Neuronal stem cell (in vitro differentiated cells): ENCODE measurements at regions not wholly inside any gene's neighbourhood (a gene's known extent, or its start where the extent isn't known, plus 50 kb on each side); places are given as distances from the start of the nearest gene placed in this dataset.
"Not testable (repeated sequence)": the region's sequence is repeated elsewhere in the genome, so short reads cannot be mapped to it uniquely, and the experiment has no call there.

Experiments used
- DNase-seq: peaks from one replicate; pipeline ENCODE4 v3.0.0-alpha.2; 2013; ENCODE audit warnings: low spot score
- H2AFZ ChIP-seq: one replicate; pipeline ENCODE4 v1.6.1; 2013; ENCODE audit warnings: mild to moderate bottlenecking, low read length, inconsistent platforms
- H2AK5ac ChIP-seq: 2 replicates; pipeline ENCODE4 v1.6.1; 2013; ENCODE audit warnings: low read depth, mild to moderate bottlenecking, inconsistent platforms, low read length, moderate library complexity, mixed read lengths
- H2BK120ac ChIP-seq: 2 replicates; pipeline ENCODE4 v1.6.1; 2013; ENCODE audit warnings: low read depth, mild to moderate bottlenecking, inconsistent platforms, low read length, moderate library complexity, mixed read lengths
- H2BK12ac ChIP-seq: one replicate; pipeline ENCODE4 v1.6.1; 2013; ENCODE audit warnings: low read length, inconsistent platforms
- H2BK15ac ChIP-seq: 2 replicates; pipeline ENCODE4 v1.6.1; 2013; ENCODE audit warnings: mild to moderate bottlenecking, low read length, inconsistent platforms, mixed read lengths
- H2BK5ac ChIP-seq: one replicate; pipeline ENCODE4 v1.6.1; 2013; ENCODE audit warnings: inconsistent platforms, mild to moderate bottlenecking, low read length, moderate library complexity
- H3K14ac ChIP-seq: one replicate; pipeline ENCODE4 v1.6.1; 2013; ENCODE audit warnings: low read length, inconsistent platforms
- H3K18ac ChIP-seq: 2 replicates; pipeline ENCODE4 v1.6.1; 2013; ENCODE audit warnings: low read length, inconsistent platforms
- H3K23ac ChIP-seq: 2 replicates; pipeline ENCODE4 v1.6.1; 2013; ENCODE audit warnings: low read depth, mild to moderate bottlenecking, mixed read lengths, low read length, inconsistent platforms; ENCODE audit not compliant: poor library complexity
- H3K27ac ChIP-seq: replicated peaks from 3 replicates; pipeline ENCODE4 v1.5.1; 2013; ENCODE audit warnings: low read length, inconsistent platforms
- H3K27me3 ChIP-seq, 3 experiments: 2 replicates each; pipeline ENCODE4 v1.6.1; 2013; ENCODE audit warnings: low read length in 3 of 3, mild to moderate bottlenecking in 2 of 3, inconsistent platforms in 1 of 3, low read depth in 1 of 3, mixed read lengths in 1 of 3, moderate library complexity in 1 of 3; ENCODE audit not compliant: control insufficient read depth in 3 of 3, insufficient read depth in 3 of 3
- H3K36me3 ChIP-seq, 2 donors: replicated peaks in 1 of 2; 2 replicates each; pipeline ENCODE4 v1.6.1; 2013; ENCODE audit warnings: low read length in 2 of 2; ENCODE audit not compliant: control insufficient read depth in 2 of 2, insufficient read depth in 2 of 2
- H3K4ac ChIP-seq: 2 replicates; pipeline ENCODE4 v1.6.1; 2013; ENCODE audit warnings: inconsistent platforms, mild to moderate bottlenecking, low read length, moderate library complexity
- H3K4me1 ChIP-seq, 2 donors: 1 replicate in 1 of 2; 2 replicates in 1 of 2; pipeline ENCODE4 v1.6.1; 2013; ENCODE audit warnings: low read length in 2 of 2, low read depth in 1 of 2; ENCODE audit not compliant: control insufficient read depth in 2 of 2, insufficient read depth in 1 of 2
- H3K4me2 ChIP-seq: one replicate; pipeline ENCODE4 v1.6.1; 2013; ENCODE audit warnings: mild to moderate bottlenecking, low read length, inconsistent platforms; ENCODE audit not compliant: insufficient read depth, poor library complexity, severe bottlenecking
- H3K4me3 ChIP-seq, 2 donors: 2 replicates each; pipeline ENCODE4 v1.5.1; 2013; ENCODE audit warnings: low read length in 2 of 2, mild to moderate bottlenecking in 2 of 2, inconsistent platforms in 1 of 2, moderate library complexity in 1 of 2
- H3K79me1 ChIP-seq: one replicate; pipeline ENCODE4 v1.6.1; 2013; ENCODE audit warnings: low read depth, mild to moderate bottlenecking, inconsistent platforms, low read length, moderate library complexity
- H3K9ac ChIP-seq: one replicate; pipeline ENCODE4 v1.6.1; 2013; ENCODE audit warnings: mild to moderate bottlenecking, low read depth, low read length, inconsistent platforms; ENCODE audit not compliant: poor library complexity
- H3K9me3 ChIP-seq, 2 donors: replicated peaks in 1 of 2; 2 replicates each; pipeline versions ENCODE3 to v1.6.1; 2013; ENCODE audit warnings: low read length in 2 of 2, mild to moderate bottlenecking in 2 of 2, inconsistent platforms in 1 of 2, low read depth in 1 of 2, mixed read lengths in 1 of 2, moderate library complexity in 1 of 2; ENCODE audit not compliant: control insufficient read depth in 2 of 2, insufficient read depth in 1 of 2
- H4K8ac ChIP-seq: one replicate; pipeline ENCODE4 v1.6.1; 2013; ENCODE audit warnings: low read depth, mild to moderate bottlenecking, inconsistent platforms, low read length, moderate library complexity
- H4K91ac ChIP-seq: one replicate; pipeline ENCODE4 v1.6.1; 2013; ENCODE audit warnings: low read length, low read depth, mild to moderate bottlenecking, inconsistent platforms; ENCODE audit not compliant: poor library complexity
- WGBS, 2 donors: extraction: QIAGEN DNeasy Blood & Tissue Kit; methylation state at CpG; one replicate each; pipeline ENCODE4 v1.1.7; 2013; ENCODE audit warnings: missing lambda C conversion rate in 2 of 2, mixed read lengths in 1 of 2; ENCODE audit not compliant: insufficient read length in 2 of 2, insufficient replicate concordance in 1 of 2; ENCODE audit errors: extremely low coverage in 2 of 2; 5-methylcytosine and 5-hydroxymethylcytosine counted together

- H2AK5ac ChIP-seq, result no peak overlapping the region
- no peak overlapping the region for H2BK15ac ChIP-seq
- no CpG with 5 or more reads among the region's 7 CpGs for WGBS, 2 donors
- no peak overlapping the region for H3K4me2 ChIP-seq
- no peak overlapping the region for H3K4me3 ChIP-seq
- no peak for DNase-seq
- H3K36me3 ChIP-seq, result no peaks in the 10 kb centered on the region
- no peak overlapping the region for H3K23ac ChIP-seq
- H3K79me1 ChIP-seq, result no peaks in the 10 kb centered on the region
- H2AFZ ChIP-seq, result no peak overlapping the region
- H4K91ac ChIP-seq, result no peak overlapping the region
- peaks cover 0 to 4% (median 0%) of the 10 kb centered on the region in 3 experiments for H3K27me3 ChIP-seq
- no peak overlapping the region for H3K9ac ChIP-seq
- H2BK12ac ChIP-seq, result no peak overlapping the region
- no peak overlapping the region for H3K14ac ChIP-seq
- no peak overlapping the region for H3K27ac ChIP-seq
- no peaks in the 10 kb centered on the region for H3K9me3 ChIP-seq
- no peak overlapping the region for H3K18ac ChIP-seq
- H3K4me1 ChIP-seq, result peaks cover 0 to 1% of the 10 kb centered on the region in 2 donors
- H2BK5ac ChIP-seq, result no peak overlapping the region
- H2BK120ac ChIP-seq, result no peak overlapping the region
- H4K8ac ChIP-seq, result no peak overlapping the region
- H3K4ac ChIP-seq, result no peak overlapping the region
These were observed 65.7 kb upstream of the PARD3 start for GRCh38 chr10:34880817-34881216.

- H2BK5ac ChIP-seq, H2BK12ac ChIP-seq, H2AFZ ChIP-seq, H3K4me2 ChIP-seq, H3K18ac ChIP-seq, H2BK120ac ChIP-seq, H4K91ac ChIP-seq, DNase-seq, H3K4me1 ChIP-seq, H3K79me1 ChIP-seq, H2AK5ac ChIP-seq, H3K36me3 ChIP-seq, H3K9ac ChIP-seq, H3K4ac ChIP-seq, H3K23ac ChIP-seq, H3K27me3 ChIP-seq, H2BK15ac ChIP-seq, H3K27ac ChIP-seq, H3K4me3 ChIP-seq, H3K14ac ChIP-seq, H4K8ac ChIP-seq, H3K9me3 ChIP-seq: not testable (repeated sequence)
- no CpG with 5 or more reads among the region's 1 CpG for WGBS, 2 donors
These were observed 63.6 kb upstream of the PARD3 start for GRCh38 chr10:34878651-34879050.

- Histone ChIP-seq H2BK15ac (no peak overlapping the region), H4K91ac (no peak overlapping the region), H2AK5ac (no peak overlapping the region), H4K8ac (no peak overlapping the region), H2BK5ac (no peak overlapping the region), H3K79me1 (no peaks in the 10 kb centered on the region), H3K9me3 (no peaks in the 10 kb centered on the region), H2BK12ac (no peak overlapping the region), H3K4ac (no peak overlapping the region), H3K23ac (no peak overlapping the region), H3K27ac (no peak overlapping the region), H2AFZ (no peak overlapping the region), H3K4me1 (no peaks in the 10 kb centered on the region), H2BK120ac (no peak overlapping the region), H3K18ac (no peak overlapping the region), H3K4me3 (no peak overlapping the region), H3K14ac (no peak overlapping the region), H3K4me2 (no peak overlapping the region), H3K36me3 (no peaks in the 10 kb centered on the region), H3K9ac (no peak overlapping the region), H3K27me3 (no peaks in the 10 kb centered on the region)
- no CpG with 5 or more reads among the region's 11 CpGs for WGBS, 2 donors
- no peak for DNase-seq
These were observed 60.0 kb upstream of the PARD3 start for GRCh38 chr10:34875061-34875460.

GRCh38 chr10:34872820-34873219 lies 57.7 kb upstream of the PARD3 start:
- H3K36me3 ChIP-seq, result no peaks in the 10 kb centered on the region
- no peak overlapping the region for H3K18ac ChIP-seq
- H2AK5ac ChIP-seq, result no peak overlapping the region
- no peak overlapping the region for H3K4me2 ChIP-seq
- H2AFZ ChIP-seq, result no peak overlapping the region
- WGBS, 2 donors, result no CpG with 5 or more reads among the region's 3 CpGs
- H2BK5ac ChIP-seq, result no peak overlapping the region
- no peak overlapping the region for H3K23ac ChIP-seq
- no peak overlapping the region for H2BK12ac ChIP-seq
- no peak overlapping the region for H2BK120ac ChIP-seq
- no peak overlapping the region for H2BK15ac ChIP-seq
- no peak overlapping the region for H4K91ac ChIP-seq
- H3K14ac ChIP-seq, result no peak overlapping the region
- H3K27ac ChIP-seq, result no peak overlapping the region
- no peak overlapping the region for H4K8ac ChIP-seq
- H3K4me3 ChIP-seq, result no peak overlapping the region
- no peak overlapping the region for H3K9ac ChIP-seq
- no peaks in the 10 kb centered on the region for H3K4me1 ChIP-seq
- H3K4ac ChIP-seq, result no peak overlapping the region
- no peaks in the 10 kb centered on the region for H3K27me3 ChIP-seq
- no peaks in the 10 kb centered on the region for H3K79me1 ChIP-seq
- no peaks in the 10 kb centered on the region for H3K9me3 ChIP-seq
- DNase-seq, result no peak
